ENCODE measurements at regions not wholly inside any gene's neighbourhood (a gene's known extent, or its start where the extent isn't known, plus 50 kb on each side); places are given as distances from the start of the nearest gene placed in this dataset.

DNA sequence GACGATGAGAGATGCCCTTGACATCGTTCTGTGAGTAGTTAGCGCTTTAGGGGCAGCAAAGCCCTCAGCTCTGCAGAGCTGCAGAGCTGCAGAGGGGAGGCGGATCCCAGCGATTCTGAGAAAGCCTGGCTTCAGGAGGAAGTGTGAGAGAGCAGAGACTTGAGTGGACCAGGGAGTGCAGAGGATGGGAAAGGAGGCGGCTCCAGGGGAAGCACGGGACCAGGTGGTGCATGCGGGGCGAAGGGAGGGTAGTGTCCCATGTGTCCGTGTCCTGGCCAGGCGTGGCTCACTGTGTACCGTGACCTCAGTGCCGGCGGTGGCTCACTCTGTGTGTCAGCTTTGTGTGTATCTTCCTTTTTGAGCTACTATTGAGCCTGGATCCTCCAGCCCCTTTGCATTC lies 250.8 kb upstream of the PITRM1 start:
- no peaks in the 10 kb centered on the region for H3F3A ChIP-seq (ENCODE audit: control insufficient read depth, insufficient read depth)
- H3K79me2 ChIP-seq (ENCODE audit: control insufficient read depth, low read length) = no peaks in the 10 kb centered on the region
- H3K36me3 ChIP-seq (ENCODE audit: control insufficient read depth, low read length) = no peaks in the 10 kb centered on the region
- H3K9me3 ChIP-seq (ENCODE audit: control insufficient read depth, insufficient read depth, low read length) = no peaks in the 10 kb centered on the region
- H3K4me3 ChIP-seq (ENCODE audit: low read length) = no peak overlapping the region
- H3K27ac ChIP-seq (ENCODE audit: low read depth, low read length) = no peak overlapping the region
- TF ChIP-seq EZH2phosphoT487 (IDR thresholded peaks at IDR 0.05; ENCODE audit: borderline replicate concordance, low read length) (no peak), CTCF (IDR thresholded peaks at IDR 0.05; ENCODE audit: low read depth, low read length, poor library complexity, severe bottlenecking) (no peak)
- no peaks in the 10 kb centered on the region for H3K27me3 ChIP-seq (ENCODE audit: control insufficient read depth, low read length)
- H4K20me1 ChIP-seq (ENCODE audit: control insufficient read depth, insufficient read depth, low read depth, low read length) = no peaks in the 10 kb centered on the region
- no peaks in the 10 kb centered on the region for H3K4me1 ChIP-seq (ENCODE audit: control insufficient read depth, low read length)
- H3K4me2 ChIP-seq (ENCODE audit: low read length) = no peak overlapping the region
- H3K9me2 ChIP-seq (replicated peaks; ENCODE audit: control insufficient read depth, low read length) = no peaks in the 10 kb centered on the region

DNA sequence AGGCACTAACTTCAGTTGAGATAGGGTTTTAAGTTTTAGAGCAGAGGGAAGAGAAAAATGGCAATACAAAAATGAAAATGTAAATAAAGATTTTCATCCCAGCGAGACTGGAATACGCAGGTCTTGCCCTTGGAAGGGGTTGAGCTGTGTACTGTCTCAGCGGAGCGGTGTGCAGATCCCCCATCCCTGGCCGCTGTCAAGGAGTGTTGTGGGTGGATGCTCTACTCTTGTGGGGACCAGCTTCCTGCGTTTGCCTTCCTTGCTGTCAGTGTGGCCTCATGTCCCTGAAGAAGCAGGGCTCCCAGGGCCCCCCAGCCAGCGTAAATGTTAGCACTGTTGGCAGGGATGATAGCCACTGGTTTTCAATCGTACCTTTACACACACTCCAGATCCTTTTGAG lies 249.7 kb upstream of the PITRM1 start:
- TF ChIP-seq CTCF (IDR thresholded peaks at IDR 0.05; ENCODE audit: low read depth, low read length, poor library complexity, severe bottlenecking) (no peak), EZH2phosphoT487 (IDR thresholded peaks at IDR 0.05; ENCODE audit: borderline replicate concordance, low read length) (no peak)
- Histone ChIP-seq H3K79me2 (ENCODE audit: control insufficient read depth, low read length) (no peaks in the 10 kb centered on the region), H3K4me2 (ENCODE audit: low read length) (no peak overlapping the region), H3K9me3 (ENCODE audit: control insufficient read depth, insufficient read depth, low read length) (no peaks in the 10 kb centered on the region), H3K27ac (ENCODE audit: low read depth, low read length) (no peak overlapping the region), H3K27me3 (ENCODE audit: control insufficient read depth, low read length) (no peaks in the 10 kb centered on the region), H3K36me3 (ENCODE audit: control insufficient read depth, low read length) (no peaks in the 10 kb centered on the region), H3K4me1 (ENCODE audit: control insufficient read depth, low read length) (no peaks in the 10 kb centered on the region), H3K4me3 (ENCODE audit: low read length) (no peak overlapping the region), H3F3A (ENCODE audit: control insufficient read depth, insufficient read depth) (no peaks in the 10 kb centered on the region), H3K9me2 (replicated peaks; ENCODE audit: control insufficient read depth, low read length) (no peaks in the 10 kb centered on the region), H4K20me1 (ENCODE audit: control insufficient read depth, insufficient read depth, low read depth, low read length) (no peaks in the 10 kb centered on the region)

DNA sequence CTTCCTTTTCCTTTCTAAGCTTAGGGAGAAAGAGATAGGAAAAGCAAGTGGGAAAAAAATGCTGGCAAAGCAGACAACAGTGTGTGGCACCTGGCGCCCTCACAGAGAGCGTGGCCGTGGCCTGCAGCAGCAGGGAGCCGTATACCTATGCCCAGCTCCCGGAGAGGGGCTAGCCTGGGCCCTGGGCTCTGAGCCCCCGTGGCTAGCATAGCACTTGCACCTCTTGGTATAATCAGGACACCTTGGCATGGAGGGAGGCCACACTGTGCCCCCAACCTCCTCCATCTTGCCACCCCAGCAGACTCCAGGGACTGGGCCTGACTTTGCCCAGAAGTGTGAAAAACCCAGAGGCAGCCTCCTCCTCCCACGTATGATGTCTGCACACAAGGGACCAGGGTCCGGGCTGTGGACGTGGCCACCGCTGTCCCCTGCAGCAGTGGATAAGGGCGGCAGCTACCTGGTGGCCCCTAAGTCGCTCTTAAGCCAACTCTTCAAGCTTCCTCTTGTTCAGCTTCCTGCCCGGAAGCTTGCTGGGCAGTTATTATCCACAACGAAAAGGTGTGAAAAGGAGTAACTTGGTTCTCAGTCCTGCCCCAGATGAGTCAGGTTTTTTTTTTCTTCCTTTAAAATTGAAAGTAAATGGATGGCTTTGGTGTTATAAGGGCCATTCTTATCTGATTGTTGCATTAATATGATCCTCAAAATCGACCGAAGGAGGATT lies 249.1 kb upstream of the PITRM1 start:
- no peaks in the 10 kb centered on the region for H3F3A ChIP-seq (ENCODE audit: control insufficient read depth, insufficient read depth)

More for the DNA sequence above, 249.1 kb upstream of the PITRM1 start:
- TF ChIP-seq EZH2phosphoT487 (IDR thresholded peaks at IDR 0.05; ENCODE audit: borderline replicate concordance, low read length) = no peak
- H3K9me3 ChIP-seq (ENCODE audit: control insufficient read depth, insufficient read depth, low read length) = no peaks in the 10 kb centered on the region
- H3K4me2 ChIP-seq (ENCODE audit: low read length) = no peak overlapping the region
- H3K79me2 ChIP-seq (ENCODE audit: control insufficient read depth, low read length) = no peaks in the 10 kb centered on the region
- no peaks in the 10 kb centered on the region for H3K36me3 ChIP-seq (ENCODE audit: control insufficient read depth, low read length)
- no peaks in the 10 kb centered on the region for H3K9me2 ChIP-seq (replicated peaks; ENCODE audit: control insufficient read depth, low read length)
- no peaks in the 10 kb centered on the region for H4K20me1 ChIP-seq (ENCODE audit: control insufficient read depth, insufficient read depth, low read depth, low read length)
- no peak overlapping the region for H3K27ac ChIP-seq (ENCODE audit: low read depth, low read length)
- no peaks in the 10 kb centered on the region for H3K4me1 ChIP-seq (ENCODE audit: control insufficient read depth, low read length)
- no peak overlapping the region for H3K4me3 ChIP-seq (ENCODE audit: low read length)
- H3K27me3 ChIP-seq (ENCODE audit: control insufficient read depth, low read length) = no peaks in the 10 kb centered on the region
